Glomerular endothelial cell (primary cell): ENCODE measurements at regions not wholly inside any gene's neighbourhood (a gene's known extent, or its start where the extent isn't known, plus 50 kb on each side); places are given as distances from the start of the nearest gene placed in this dataset.

Experiments used
- DNase-seq: peaks from one replicate; pipeline ENCODE4 v3.0.0-alpha.2; 2011; ENCODE audit warnings: low read depth, low spot score; ENCODE audit errors: extremely low read depth

DNA sequence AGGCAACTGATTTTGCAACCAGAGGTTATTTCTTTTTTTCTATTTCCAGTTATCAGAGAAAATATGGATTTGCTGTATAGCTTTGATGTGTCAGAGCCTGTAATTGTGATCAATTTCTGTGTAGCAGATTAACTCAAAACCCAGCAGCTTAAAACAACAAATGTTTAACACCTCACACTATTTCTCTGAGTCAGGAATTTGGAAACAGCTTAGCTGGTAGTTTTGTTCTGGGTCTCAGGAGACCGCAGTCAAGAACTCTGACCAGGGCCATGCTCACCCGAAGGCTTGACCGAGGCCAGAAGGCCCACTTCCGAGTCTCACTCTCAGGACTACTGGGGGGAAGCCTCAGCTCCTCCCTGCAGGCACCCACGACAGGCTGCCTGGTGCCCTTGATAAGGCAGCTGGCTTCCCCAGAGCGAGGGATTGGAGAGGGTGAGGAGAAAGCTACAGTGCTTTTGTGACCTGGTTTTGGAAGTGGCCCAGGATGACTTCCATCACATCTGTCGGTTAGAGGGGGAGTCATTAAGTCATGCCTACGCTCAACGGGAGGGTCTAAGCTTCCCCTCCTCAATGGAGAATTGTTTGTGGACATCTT is 105.7 kb upstream of the SHH start:
- no peak for DNase-seq

DNA sequence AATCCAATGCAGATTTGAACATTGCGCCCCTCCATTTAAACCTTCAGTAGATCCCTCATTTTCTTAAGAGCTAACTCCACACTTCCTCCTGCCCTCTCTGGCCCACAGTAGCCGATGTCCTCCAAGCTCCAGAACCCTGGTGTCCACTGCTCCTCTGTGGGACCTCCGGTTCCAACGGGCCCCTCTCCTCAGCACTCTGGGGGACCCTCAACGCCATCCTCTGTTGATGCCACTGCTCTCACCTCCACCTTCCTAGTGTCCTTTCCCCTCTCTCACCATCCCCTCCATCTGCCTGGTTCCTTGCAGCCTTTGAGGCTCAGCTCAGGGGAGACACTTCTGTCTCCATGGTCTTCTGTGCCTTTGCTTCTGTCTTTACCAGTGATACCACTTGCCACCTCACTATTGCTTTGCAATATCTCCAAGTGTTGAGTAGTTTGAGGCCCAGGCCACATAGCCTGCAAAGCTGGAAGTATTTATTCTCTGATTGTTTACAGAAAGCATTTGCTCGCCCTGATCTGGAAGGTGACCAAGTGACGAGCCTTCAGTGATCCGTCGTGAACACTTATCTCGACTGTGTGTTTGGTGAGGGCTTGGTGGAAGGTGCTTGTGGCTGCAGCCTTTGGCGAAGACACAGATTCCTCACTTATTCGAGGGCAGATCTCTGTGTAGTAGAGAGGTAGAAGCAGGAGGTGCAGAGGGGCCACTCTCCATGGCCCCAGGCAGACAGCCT is 104.8 kb upstream of the SHH start:
- no peak for DNase-seq

DNA sequence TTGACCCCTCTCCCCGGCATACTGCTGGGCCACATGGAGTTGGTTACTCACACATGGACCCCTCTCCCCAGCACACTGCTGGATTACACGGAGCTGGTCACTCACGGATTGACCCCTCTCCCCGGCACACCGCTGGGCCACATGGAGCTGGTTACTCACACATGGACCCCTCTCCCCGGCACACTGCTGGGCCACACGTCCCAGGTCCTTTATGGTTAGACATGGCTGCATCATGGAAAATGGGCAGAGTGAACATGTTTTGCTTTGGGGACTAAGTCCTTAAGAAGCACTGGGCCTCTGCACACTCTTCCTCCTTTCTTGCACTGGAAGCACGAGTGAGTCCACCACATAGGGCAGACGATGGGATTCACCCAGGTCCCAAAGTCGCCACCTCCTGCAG is 102.1 kb upstream of the SHH start:
- DNase-seq, result no peak

DNA sequence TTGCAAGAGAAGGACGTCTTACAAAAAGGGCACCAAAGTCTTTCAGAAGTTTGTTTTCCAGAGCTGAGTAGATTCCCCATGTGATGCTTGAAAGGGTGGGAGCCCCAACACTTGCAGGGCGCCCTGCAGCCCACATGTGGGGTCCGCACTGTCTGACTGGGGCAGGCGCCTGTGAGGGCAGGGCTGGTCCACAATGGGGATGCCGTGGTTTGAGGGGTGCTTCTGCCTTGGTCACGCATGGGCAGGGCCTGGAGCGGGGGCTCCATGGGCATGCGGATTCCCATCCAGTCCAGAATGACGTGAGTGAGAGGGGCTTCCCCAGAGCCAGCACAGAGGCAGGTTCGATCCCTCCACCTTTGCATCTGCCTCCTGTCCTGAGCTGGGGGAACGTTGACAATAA is 101.5 kb upstream of the SHH start:
- DNase-seq, result no peak

DNA sequence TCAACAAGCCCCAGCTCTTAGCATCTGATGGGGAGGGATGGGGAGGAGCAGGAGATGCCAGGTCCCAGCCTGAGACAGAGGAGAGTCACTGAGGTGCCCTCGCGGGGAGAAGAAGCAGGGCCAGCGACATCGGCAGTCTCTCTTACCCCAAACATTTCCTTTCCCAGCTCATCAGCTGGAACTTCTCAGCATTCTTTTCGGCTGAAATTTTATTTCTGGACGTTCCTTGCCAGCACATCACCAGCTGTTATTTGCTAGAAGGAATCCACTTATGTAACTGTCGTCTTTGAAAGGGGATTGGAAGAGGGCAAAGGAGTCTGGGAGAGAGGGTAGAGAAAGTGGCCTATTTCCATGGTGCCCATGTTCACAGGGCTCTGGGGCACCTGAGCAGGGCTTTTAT is 101.0 kb upstream of the SHH start:
- DNase-seq, result no peak

DNA sequence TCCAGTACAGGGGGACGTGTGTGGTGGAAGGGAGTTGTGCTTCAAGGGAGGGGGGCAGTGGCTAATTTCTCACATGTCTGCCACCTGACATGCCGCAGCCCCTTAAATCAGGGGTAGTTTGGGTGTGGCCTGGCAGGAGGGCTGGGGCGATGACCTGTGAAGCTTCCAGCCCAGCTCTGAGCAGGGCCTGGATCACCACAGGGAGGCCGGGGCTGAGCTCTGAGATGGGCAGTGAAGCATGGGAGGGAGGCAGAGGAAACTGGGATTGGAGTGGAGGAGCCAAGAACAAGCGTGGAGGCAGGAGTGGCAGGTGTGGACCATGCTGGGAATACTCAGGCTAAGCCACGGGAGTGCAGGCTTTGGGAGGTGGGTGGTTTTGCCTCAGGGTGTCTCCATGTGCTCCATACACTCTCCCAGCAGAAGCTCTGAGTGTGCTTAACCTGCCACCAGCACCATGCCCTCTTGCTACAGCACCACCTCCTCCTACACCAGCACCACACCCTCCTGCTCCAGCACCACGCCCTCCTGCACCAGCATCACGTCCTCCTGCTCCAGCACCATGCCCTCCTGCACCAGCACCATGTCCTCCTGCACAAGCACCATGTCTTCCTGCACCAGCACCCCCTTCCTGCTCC is 99.3 kb upstream of the SHH start:
- no peak for DNase-seq

DNA sequence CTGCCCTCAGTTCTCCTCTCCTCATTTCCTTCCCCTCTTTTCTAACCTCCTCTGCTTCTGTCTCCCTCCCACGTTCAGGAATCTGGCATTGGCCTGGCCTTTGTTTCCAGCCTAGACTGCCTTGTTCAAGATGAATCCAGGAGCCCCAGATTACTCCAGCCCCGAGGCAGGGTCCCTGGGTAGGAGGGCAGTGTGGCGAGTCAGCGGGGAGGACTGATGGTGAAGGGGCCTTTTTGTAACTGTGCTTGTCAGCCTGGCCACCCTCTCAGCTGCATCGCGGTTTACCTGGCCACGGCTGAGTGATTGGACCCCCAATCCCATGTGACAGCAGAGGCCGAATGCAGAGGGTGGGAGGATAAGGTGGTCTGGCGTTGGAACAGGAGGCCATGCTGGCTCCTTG is 96.1 kb upstream of the SHH start:
- DNase-seq, result no peak

DNA sequence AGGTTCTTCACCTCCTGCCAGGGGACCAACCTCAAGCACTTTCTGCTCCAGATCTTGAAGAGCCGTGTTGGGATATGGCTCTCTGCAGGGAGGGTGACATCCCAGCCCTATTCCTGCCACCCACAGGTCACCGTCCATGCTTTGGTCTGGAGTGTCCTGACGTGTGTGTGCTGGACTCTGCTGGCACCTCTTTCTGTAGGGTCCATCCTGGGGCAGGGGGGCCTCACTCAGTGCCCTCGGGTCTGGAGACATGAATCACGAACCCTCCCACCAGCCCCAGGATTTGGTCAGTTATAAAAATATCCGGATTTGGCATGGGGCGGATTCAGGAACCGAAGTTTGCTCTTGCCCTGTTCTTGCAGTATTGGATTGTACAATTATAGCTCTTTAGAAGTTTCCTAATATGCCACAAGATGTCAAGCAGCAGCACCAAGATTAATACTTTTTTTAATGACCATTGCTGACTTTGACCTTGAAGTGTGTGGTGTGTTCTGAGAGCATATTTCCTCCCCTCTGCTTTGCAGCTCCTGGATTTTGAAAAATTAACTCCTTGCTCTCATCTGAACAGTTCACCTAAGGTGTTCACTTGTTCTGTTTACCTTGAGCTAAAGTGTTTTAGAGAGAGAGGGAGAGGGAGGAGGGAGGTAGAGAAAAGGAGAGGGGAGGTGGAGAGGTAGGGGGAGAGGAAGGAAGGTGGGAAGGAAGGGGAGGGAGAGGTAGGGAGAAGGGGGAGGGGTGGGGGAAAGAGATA is 95.4 kb upstream of the SHH start:
- DNase-seq, result no peak

DNA sequence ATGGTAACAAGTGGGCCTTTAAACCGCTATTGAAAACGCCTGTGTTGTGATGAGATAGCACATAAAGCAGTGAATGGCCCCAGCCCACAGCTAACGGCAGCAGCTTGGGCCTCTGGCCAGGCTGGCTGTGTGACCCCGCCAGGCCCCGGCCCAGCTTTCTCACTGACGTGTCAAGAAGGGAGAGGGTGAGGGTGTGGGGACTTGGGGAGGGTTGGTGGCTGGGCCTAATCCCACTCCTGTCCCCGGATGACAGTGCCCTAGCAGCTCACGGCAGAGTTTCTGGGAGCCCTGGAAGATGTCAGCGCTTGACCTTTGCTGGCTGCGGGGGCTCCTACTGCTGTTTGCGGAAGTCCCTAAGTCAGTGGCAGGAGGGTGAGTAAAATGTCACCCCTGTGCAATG is 88.9 kb upstream of the SHH start:
- no peak for DNase-seq

DNA sequence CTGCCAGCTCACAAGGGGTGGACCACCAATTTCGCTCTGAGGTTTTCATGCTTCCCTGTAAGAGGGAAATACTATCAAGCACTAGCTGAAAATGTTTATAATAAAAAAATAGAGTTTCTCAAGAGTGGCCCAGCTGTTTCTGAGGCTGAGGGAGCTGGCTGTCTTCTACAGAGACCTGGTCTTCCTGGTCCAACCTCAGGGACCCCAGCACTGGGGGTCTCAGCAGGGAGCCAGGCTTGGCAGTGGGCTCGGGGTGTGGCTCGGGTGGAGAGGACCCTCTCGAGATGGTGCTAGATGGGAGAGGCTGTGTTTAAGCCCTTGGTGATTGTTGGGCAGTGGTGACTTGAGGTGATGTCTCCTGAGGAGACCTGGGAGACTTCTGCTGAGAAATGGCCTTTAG is 87.3 kb upstream of the SHH start:
- no peak for DNase-seq

DNA sequence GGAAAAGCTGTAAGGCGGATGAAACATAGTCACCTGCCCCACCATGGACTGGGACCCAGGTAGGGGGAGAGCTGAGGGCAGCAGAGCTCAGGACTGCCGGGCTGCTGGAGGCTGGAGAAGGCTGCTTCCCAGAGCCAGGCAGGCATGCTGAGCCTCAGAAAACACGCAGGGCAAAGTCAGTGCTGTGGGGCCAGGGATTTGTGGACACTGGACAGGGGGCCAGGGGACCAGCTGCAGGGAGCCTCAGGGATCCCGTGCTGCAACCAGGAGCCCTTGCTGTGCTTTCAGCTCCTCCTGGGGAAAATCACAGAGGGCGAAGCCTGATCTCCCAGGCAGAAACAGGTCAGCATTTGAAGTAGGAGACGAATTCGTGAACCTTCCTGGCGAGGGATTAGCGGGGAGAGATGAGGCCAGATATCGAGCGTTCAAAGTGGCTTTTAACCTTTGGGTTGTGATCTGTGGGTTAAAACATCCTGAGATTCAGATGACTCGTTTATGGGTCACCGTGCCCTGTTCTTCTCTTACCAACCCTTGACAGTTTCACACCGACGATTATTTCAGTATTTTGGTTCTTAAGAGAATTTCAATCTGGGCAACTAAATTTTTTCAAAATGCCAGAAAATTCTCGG is 85.6 kb upstream of the SHH start:
- no peak for DNase-seq

DNA sequence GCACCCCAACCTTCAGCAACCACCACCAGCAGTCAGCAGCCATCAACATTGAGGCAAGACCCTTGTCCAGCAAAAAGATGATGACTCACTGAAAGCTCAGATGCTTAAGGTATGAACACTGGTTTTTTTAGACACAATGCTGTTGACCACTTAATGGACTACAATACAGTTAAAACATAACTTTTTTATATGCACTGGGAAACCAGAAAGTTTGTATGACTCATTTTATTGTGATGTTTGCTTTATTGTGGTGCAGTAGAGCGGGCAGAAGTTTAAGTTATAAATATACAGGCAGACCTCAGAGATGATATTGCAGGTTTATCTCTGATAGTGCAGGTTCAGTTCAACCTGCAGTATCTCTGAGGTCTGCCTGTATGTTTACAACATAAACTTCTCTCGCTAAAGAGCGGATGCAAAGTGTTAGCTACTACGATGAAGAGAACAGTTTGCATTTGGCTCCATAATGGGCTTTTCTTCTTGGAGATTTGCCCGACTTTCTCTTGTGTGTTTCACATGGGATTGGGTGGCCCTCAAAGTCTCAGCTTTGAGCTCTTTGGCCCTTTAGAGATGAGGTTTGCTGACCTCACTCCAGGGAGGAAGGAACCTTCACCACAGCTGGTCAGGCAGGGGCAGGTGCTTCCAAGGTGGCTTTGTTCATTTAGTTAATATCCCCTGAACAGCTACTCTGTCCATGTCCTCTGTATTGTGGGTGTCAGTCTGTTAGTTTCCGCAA is 84.4 kb upstream of the SHH start:
- DNase-seq, result no peak

DNA sequence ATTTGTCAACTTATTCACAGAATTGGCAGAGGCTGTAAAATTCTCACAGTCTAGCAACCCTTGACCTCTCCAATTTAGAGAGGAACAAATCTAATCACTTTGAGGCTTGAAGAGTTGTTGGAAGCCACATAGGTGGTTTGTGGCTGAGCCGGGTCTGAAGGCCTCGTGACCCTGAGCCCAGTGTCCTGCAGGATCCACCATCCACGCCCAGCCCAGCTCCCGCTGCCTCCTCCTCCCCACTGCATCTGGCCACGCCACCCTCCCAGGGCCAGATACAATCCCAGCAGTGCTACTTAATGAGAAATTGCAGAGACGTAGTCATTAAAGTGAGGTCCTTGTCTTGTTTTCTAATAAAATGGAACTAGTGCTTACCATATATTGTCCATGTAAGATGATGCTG is 81.4 kb upstream of the SHH start:
- DNase-seq, result no peak

DNA sequence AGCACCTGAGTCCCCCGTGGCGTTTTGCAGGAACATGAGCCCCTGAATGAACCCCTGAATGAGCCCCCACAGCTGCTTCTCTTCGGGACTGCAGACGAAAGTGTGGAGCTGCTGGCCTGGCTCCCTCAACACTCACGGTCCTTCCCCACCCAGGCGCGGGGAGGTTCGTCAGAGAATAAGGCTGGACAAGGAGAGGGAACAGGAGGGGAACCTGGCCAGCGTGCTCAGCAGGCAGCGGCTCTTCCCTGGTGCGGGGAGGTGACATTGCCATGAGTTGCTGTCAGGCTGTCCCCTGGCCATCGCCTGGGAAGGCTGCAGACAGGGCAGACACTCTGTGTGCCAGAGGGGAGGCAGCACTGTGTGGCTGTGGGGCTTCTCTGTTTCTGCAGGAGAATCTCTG is 80.9 kb upstream of the SHH start:
- DNase-seq, result no peak

DNA sequence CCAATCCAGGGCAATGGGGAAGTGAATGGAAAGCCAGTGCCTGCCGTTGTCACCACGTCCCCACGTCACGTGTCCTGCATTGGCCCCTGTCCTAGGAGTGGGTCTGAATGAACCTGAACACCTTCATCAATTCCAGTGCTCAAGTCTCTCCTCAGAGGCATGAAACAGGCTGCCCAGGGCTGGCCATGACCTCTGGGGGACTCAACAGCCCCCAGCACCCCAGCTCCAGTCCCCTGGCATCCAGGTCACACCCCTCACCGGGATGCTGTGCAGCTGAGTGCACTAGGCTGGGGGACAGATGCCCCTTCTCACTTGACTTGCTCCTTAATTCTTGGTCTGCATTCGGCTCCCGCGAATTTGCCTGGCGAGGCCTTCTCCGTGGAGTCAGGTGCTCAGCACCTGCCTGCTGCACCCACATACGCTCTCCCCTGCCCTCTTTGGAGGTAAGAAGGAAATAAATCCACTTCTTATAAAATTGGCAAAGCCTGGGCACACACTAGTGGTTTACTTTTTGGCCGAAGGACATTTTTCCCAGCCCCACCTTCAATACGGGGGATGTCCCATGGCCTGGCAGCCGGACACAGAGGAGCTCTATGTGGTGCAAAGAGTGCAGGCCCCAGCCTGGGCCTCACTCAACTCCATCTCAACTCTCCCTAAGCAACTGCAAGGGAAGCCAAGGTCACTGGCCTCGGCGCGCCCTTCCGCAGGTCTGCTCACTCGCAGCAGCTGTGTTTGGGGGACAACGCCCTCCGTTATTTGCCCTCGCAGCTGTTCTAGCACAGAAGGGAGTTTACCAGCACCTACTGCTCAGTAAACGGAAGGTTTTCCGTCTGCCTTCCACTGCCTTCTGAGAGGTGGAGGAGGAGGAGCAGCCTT is 77.6 kb upstream of the SHH start:
- no peak for DNase-seq

DNA sequence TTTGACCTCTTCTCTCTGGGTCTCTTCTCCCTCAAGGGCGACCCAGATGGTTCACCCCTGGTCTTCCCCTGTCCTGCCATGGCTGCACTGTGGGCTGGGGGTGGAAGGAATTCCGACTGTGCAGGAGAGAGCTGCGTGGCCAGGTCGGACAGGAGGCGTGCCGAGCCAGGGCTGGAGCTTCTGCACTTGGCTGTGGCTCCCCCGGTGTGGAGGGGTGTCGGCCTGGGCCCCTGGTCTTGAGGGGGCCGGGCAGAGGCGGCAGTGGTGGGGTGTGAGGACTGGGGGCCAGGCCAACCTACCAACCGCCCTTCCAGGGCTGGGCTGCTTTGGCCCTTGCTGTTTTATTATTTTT is 74.9 kb upstream of the SHH start:
- no peak for DNase-seq

DNA sequence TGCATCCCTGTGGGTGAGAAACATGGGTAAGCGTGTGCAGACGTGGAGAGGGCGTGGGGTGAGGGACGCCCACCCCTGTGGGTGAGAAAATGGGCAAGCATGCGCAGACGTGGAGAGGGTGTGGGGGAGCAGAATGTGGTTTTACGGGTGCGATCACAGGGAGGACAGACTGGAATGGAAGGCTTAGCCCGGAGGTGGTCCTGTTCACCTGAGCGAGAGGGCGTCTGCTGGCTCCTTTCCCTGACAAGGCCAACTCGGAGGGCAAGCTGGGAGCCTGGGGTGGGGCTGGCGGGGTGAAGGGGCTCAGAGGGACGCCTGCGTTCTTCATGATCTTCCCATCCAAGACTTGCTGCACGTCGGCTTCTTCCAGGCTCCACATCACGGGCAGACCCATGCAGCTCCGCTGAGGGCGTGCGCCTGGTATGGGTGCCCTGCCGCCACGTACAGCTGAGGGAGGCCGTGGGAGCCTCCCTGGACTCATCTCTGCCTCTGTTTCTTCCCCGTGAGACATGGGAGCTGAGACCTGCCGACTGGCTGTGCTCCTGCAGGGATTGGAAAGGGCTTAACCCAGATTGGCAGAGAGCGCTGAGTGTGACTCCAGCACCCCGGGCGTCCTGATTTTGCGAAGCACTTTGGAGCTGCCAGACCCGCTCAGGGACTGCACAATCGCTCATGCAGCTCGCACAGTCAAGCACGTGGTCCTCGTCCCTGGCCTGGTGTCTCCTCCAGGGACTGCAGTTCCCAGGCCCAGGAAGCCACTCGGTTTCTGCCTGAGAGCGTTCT is 74.3 kb upstream of the SHH start:
- DNase-seq, result no peak

DNA sequence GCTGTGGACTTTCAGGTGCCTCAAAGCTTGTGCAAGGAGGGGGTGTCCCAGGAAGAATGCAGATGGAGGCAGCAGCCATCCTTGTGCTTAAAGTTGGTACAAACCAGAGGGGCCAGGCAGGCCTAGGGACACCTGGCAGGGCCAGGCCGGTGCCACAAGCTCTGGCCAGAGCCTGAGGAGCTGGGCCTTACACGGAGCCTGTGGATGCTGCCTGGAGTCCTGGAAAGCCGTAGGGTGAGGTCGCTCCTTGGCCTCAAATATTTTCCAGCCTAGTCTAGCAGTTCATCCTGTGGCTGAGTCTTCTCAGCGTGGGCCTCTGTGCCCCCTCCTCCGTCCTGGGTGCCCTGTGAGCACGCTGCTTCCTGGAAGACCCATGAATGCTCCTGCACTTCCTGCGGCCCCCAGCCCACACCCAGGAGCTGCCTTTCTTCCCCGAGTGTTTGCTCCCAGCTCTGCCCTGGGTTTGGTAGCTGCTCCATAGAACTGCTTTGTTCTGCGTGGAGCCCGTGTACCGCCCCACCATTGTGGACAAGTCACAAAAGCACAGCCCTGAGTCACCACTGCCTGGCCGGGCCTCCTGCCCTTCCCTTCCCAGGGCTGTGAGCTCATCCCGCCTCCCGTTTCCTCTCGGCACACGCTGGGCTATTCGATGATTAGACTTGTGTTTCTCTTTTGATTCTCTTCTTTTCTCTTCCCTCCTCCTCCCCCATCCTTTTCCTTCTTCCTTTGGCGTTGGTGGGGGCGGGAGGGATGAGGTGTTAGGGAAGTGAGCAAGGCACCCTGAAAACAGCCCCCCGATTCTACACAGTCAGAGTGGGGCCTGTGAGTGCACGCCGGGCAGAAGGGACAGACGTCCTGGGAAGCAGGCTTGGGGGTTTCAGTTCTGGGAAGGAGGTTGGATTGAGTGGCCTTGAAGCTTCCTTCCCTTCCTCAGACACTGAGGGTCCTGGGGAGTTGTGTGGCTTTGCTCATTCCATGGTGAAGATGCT is 73.2 kb upstream of the SHH start:
- peak; percentile 39 for DNase-seq
